ENCODE measurements at regions not wholly inside any gene's neighbourhood (a gene's known extent, or its start where the extent isn't known, plus 50 kb on each side); places are given as distances from the start of the nearest gene placed in this dataset.

DNA sequence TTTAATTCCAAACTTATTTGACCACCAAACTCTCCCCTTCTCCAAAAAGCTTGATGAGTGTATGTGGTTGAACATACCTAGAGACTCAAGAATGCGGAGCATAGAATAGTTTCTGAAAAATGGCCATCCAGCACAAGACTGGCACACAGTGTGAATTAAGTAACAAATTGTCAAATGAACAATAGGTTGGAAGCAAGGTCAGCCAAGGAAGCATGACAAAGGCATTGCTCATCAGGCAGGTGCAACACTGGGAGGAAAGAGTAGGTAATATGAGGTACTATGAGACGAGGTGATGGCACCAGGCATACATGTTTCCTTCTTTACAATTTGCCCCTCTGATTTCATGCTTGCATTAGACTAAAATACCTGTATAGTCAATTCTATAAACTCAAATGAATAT, 73.7 kb downstream of the DKK1 start:
- TF ChIP-seq, protein P1, sequence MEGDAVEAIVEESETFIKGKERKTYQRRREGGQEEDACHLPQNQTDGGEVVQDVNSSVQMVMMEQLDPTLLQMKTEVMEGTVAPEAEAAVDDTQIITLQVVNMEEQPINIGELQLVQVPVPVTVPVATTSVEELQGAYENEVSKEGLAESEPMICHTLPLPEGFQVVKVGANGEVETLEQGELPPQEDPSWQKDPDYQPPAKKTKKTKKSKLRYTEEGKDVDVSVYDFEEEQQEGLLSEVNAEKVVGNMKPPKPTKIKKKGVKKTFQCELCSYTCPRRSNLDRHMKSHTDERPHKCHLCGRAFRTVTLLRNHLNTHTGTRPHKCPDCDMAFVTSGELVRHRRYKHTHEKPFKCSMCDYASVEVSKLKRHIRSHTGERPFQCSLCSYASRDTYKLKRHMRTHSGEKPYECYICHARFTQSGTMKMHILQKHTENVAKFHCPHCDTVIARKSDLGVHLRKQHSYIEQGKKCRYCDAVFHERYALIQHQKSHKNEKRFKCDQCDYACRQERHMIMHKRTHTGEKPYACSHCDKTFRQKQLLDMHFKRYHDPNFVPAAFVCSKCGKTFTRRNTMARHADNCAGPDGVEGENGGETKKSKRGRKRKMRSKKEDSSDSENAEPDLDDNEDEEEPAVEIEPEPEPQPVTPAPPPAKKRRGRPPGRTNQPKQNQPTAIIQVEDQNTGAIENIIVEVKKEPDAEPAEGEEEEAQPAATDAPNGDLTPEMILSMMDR (IDR thresholded peaks at IDR 0.05), result no peak
- TF ChIP-seq POLR2A (IDR thresholded peaks at IDR 0.05), result no peak
